WI38 (cell line): ENCODE measurements at regions not wholly inside any gene's neighbourhood (a gene's known extent, or its start where the extent isn't known, plus 50 kb on each side); places are given as distances from the start of the nearest gene placed in this dataset.

ENCODE experiments used
- H3K4me3 ChIP-seq: 2 replicates; pipeline ENCODE4 v1.5.1; 2011; ENCODE audit warnings: low read depth, mild to moderate bottlenecking, control low read depth, low read length
- CTCF ChIP-seq: IDR thresholded peaks from 2 replicates; pipeline ENCODE4 v1.5.1; 2012; ENCODE audit warnings: low read depth, mild to moderate bottlenecking, control low read depth, low read length

GRCh38 chr7:113809581-113809980 lies 109.2 kb downstream of the PPP1R3A start:
- TF ChIP-seq CTCF, result no peak
- no peak overlapping the region for H3K4me3 ChIP-seq

- no peak for TF ChIP-seq CTCF
- H3K4me3 ChIP-seq, result no peak overlapping the region
Observed at GRCh38 chr7:113806633-113807327, 112.0 kb downstream of the PPP1R3A start.

- no peak for TF ChIP-seq CTCF
- H3K4me3 ChIP-seq, result no peak overlapping the region
Observed at GRCh38 chr7:113805976-113806375, 112.8 kb downstream of the PPP1R3A start.

GRCh38 chr7:113804475-113805095 lies 114.2 kb downstream of the PPP1R3A start:
- H3K4me3 ChIP-seq, result no peak overlapping the region
- TF ChIP-seq CTCF, result no peak

- TF ChIP-seq CTCF, result no peak
- H3K4me3 ChIP-seq, result no peak overlapping the region
Observed at GRCh38 chr7:113801751-113802150, 117.1 kb downstream of the PPP1R3A start.

GRCh38 chr7:113800826-113801225 lies 118.0 kb downstream of the PPP1R3A start:
- no peak for TF ChIP-seq CTCF

GRCh38 chr7:113799896-113800295 lies 118.9 kb downstream of the PPP1R3A start:
- H3K4me3 ChIP-seq, result no peak overlapping the region
- TF ChIP-seq CTCF, result no peak

More at GRCh38 chr7:113800826-113801225, 118.0 kb downstream of the PPP1R3A start:
- H3K4me3 ChIP-seq, result no peak overlapping the region
